ENCODE measurements at regions not wholly inside any gene's neighbourhood (a gene's known extent, or its start where the extent isn't known, plus 50 kb on each side); places are given as distances from the start of the nearest gene placed in this dataset.
A peak's percentile ranks its signal among the peaks of the same experiment; 100 is the strongest.

GRCh38 chr6:113540466-113540865 lies 316.7 kb upstream of the MARCKS start:
- no peak for DNase-seq

- no peak for DNase-seq
Measured at GRCh38 chr6:113551168-113551567, 306.0 kb upstream of the MARCKS start.

- no peak for DNase-seq
Measured at GRCh38 chr6:113556775-113557174, 300.4 kb upstream of the MARCKS start.

- DNase-seq: no peak
Measured at GRCh38 chr6:113558431-113558830, 298.7 kb upstream of the MARCKS start.

GRCh38 chr6:113558966-113559365 lies 298.2 kb upstream of the MARCKS start:
- no peak for DNase-seq

GRCh38 chr6:113560376-113560775 lies 296.8 kb upstream of the MARCKS start:
- no peak for DNase-seq

GRCh38 chr6:113560908-113561307 lies 296.2 kb upstream of the MARCKS start:
- DNase-seq: no peak

GRCh38 chr6:113562248-113562647 lies 294.9 kb upstream of the MARCKS start:
- no peak for DNase-seq

- DNase-seq: peak; percentile 83
Measured at GRCh38 chr6:113564371-113565171, 292.6 kb upstream of the MARCKS start.

GRCh38 chr6:113565306-113565705 lies 291.8 kb upstream of the MARCKS start:
- DNase-seq: no peak

GRCh38 chr6:113570161-113570560 lies 287.0 kb upstream of the MARCKS start:
- DNase-seq: no peak

GRCh38 chr6:113570641-113571040 lies 286.5 kb upstream of the MARCKS start:
- DNase-seq: no peak

- DNase-seq: no peak
Measured at GRCh38 chr6:113574147-113574546, 283.0 kb upstream of the MARCKS start.

GRCh38 chr6:113576310-113576709 lies 280.8 kb upstream of the MARCKS start:
- no peak for DNase-seq

GRCh38 chr6:113578691-113579090 lies 278.5 kb upstream of the MARCKS start:
- no peak for DNase-seq

- DNase-seq: no peak
Measured at GRCh38 chr6:113584767-113585166, 272.4 kb upstream of the MARCKS start.

- no peak for DNase-seq
Measured at GRCh38 chr6:113585246-113585645, 271.9 kb upstream of the MARCKS start.

GRCh38 chr6:113586413-113587077 lies 270.6 kb upstream of the MARCKS start:
- DNase-seq: no peak

GRCh38 chr6:113587078-113587699 lies 270.0 kb upstream of the MARCKS start:
- no peak for DNase-seq

GRCh38 chr6:113588646-113589045 lies 268.5 kb upstream of the MARCKS start:
- no peak for DNase-seq

GRCh38 chr6:113591896-113592827 lies 265.0 kb upstream of the MARCKS start:
- peak; percentile 35 for DNase-seq

GRCh38 chr6:113594726-113595125 lies 262.4 kb upstream of the MARCKS start:
- no peak for DNase-seq

Measured in hindlimb muscle (tissue), 1 donor.